ENCODE measurements at regions not wholly inside any gene's neighbourhood (a gene's known extent, or its start where the extent isn't known, plus 50 kb on each side); places are given as distances from the start of the nearest gene placed in this dataset.

- TF ChIP-seq JUN (IDR thresholded peaks at IDR 0.05; ENCODE audit: low read depth, low read length) (no peak), EP300 (IDR thresholded peaks at IDR 0.05; ENCODE audit: borderline replicate concordance in 1 of 2, low read depth in 2 of 2, low read length in 2 of 2) (no peak), POLR2AphosphoS5 (IDR thresholded peaks at IDR 0.05; ENCODE audit: low read depth, low read length) (no peak), PHF8 (conservative IDR thresholded peaks at IDR 0.05; ENCODE audit: low read depth, low read length) (no peak), CTCF (IDR thresholded peaks at IDR 0.05; ENCODE audit: control extremely low read depth in 1 of 3, insufficient read depth in 1 of 3, low read depth in 1 of 3, low read length in 3 of 3) (no peak), RXRA (IDR thresholded peaks at IDR 0.05; ENCODE audit: insufficient read depth, low read depth, low read length) (no peak)
Measured at GRCh38 chr5:74342948-74343682, 297.4 kb downstream of the ENC1 start.
